ENCODE measurements at regions not wholly inside any gene's neighbourhood (a gene's known extent, or its start where the extent isn't known, plus 50 kb on each side); places are given as distances from the start of the nearest gene placed in this dataset.
"Not testable (repeated sequence)": the region's sequence is repeated elsewhere in the genome, so short reads cannot be mapped to it uniquely, and the experiment has no call there.

DNA sequence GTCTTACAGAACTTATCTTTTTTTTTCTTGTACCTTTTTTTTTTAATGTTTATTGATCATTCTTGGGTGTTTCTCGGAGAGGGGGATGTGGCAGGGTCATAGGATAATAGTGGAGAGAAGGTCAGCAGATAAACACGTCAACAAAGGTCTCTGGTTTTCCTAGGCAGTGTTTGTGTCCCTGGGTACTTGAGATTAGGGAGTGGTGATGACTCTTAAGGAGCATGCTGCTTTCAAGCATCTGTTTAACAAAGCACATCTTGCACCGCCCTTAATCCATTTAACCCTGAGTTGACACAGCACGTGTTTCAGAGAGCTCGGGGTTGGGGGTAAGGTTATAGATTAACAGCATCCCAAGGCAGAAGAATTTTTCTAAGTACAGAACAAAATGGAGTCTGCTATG lies 345.9 kb downstream of the TUBA3C start:
- not testable (repeated sequence) for DNase-seq (ENCODE audit: low spot score)

DNA sequence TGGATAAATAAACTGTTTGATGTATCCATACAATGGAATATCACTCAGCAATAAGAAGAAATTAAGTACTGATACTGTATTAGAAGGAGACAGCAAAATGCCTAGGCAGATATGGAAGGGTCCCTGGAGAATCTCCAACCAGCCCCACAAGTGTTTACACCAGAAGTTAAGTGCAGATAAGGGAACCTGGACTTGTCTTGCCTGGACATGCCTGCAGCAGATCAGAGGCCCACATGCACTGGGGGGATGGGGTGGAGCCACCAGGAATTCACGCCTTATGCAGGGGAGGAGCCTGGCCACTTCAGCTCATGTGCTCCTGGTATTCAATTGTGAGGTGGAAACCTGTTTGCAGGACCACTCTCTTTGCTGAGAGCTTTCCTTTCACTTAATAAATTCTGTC lies 356.9 kb downstream of the TUBA3C start:
- not testable (repeated sequence) for DNase-seq (ENCODE audit: low spot score)

DNA sequence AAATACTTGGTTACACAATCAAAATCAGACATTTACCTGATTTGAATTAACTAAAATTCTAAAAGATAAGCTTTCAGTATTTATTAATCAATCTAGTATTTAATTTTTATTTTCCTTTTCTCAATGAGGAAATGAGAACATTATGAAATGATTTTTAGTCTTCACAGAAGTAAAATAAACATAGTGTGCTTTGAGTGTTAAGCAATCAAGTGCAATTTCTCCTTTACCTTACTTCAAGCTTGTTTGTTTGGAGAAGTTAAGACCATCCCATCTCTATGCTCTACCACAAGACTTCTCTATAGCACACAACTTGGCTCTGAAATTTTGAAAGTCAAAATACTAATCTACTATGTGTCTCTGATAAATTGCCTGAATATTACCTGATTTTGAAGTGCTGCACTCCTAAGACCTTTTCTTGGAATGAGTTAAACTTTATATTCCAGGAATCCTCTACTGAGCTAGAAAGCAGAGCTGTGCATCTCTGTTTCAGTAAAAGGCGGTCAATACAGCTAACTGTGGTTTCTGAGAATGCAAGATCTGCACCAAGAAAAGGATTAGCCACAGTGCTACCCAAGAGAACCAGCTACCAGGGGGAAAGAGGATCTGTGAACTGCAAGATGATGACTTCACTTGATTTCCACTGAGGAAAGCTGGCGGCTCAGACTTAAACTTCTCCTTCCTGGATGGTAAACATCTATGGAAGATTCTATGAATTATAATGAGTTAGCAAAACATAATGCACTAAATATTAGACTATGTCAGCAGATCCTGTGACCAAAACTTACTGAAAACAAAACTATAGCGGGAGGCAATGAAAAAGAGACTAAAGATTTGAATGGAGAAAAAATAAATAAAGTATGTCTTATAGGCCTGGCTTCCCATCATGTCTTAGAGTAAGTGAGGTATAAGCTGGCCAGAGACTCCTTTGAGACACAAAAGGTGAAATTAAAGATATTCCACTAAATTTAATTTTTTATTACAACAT lies 358.7 kb downstream of the TUBA3C start:
- DNase-seq (ENCODE audit: low spot score) = not testable (repeated sequence)

DNA sequence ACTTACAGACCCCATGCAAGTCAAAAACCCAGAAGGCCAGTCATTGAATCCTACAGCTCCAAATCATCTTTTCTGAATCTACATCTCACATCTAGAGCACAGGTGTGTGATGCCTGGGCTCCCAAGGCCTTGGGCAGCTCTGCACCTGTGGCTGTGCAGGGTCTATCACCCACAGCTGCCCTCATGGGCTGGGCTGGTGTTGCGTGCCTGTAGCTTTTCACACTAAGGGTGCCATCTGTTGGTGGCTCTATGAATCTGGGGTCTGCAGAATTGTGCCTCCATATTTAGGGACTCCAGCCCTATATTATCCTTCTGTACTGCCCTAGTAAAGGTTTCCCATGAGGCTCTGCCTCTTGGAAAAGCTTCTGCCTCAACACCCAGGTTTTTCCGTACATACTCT lies 407.6 kb downstream of the TUBA3C start:
- DNase-seq (ENCODE audit: low spot score) = not testable (repeated sequence)

DNA sequence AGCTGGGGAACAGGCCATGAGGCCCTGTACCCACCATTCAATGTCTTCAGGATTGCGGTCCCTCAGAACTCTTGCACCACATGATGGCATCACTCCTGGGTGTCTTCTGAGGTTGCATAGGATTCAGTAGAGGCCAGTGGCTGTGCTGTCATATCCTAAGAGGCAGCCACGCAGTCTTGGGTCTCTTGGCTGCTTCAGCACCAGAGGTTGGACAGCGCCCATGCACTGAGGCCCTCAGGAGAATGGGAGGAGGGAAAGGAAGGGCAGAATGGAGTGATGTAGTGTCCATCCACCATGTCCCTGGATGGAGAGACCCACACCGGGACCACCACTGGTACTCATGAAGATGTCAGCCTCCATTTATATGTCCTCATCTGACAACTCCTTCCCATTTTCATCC lies 439.9 kb downstream of the TUBA3C start:
- not testable (repeated sequence) for DNase-seq (ENCODE audit: low spot score)

DNA sequence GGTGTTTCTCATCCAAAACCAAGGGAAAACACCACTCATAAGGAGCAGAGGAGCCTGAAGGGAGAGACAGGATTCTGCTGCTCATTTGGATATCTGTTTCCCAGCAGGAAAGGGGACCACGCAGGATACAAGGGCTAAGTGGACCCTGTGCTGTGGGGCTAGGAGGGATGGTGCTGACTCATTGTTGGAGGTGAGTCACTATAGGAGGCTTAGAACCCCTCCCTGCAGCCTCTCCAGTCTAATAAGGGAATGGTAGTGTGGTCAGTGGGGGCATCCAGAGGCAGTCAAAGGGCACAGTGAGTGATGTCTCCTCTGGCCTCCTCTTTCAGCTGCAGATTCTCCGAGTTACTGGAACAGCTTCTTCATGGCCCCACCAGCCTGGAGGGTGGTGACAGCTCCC lies 442.3 kb downstream of the TUBA3C start:
- no peak for DNase-seq (ENCODE audit: low spot score)

DNA sequence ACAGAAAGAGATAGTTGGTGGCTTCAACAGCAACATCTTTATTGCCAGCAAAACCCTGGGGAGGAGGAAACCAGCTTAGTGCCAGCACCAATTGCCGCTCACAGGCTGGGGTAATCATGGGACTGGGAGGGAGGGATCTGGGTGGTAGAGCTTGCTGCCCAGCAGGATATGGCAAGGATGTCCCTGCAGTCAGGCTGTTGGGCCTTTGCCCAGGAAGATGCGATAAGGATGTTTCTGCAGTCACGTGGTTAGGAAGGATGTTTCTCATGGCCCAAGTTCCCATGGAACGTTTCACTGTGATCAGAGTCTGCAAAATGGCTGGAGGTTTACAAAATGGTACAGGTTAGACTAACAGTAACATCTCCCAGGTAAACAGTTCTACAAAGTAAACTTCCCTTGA lies 443.5 kb downstream of the TUBA3C start:
- DNase-seq (ENCODE audit: low spot score) = not testable (repeated sequence)

DNA sequence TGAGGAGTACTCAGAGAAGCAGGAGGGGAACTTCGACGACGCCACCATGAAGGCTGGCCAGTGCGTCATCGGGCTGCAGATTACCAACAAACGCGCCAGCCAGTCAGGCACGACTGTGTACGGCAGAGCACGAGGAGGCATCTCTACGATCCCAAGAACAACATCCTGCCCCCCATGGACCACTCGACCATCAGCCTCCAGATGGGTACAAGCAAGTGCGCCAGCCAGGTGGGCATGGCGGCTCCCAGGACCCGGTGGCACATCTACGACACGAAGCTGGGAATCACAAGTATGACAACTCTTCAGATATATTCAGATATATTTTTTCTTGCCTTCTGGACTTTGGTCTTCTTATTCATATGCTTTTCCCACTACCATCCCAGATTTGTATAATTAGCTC lies 454.5 kb downstream of the TUBA3C start:
- not testable (repeated sequence) for DNase-seq (ENCODE audit: low spot score)

DNA sequence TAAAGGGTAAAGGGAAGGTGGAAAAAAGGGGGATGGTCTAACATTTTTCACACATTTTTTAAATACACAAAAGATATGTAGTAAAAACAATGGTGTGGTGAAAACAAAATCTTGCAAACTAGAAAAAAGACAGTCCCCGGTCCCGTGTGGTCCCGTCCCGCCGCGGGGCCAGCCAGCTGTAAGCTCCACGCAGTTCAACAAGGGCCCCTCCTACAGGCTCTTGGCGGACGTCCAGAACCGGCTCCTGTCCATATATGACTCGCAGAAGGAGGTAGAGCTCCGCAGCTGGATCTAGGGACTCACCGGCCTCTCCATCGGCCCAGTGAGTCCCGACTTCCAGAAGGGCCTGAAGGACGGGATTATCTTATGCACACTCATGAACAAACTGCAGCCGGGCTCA lies 455.1 kb downstream of the TUBA3C start:
- not testable (repeated sequence) for DNase-seq (ENCODE audit: low spot score)

DNA sequence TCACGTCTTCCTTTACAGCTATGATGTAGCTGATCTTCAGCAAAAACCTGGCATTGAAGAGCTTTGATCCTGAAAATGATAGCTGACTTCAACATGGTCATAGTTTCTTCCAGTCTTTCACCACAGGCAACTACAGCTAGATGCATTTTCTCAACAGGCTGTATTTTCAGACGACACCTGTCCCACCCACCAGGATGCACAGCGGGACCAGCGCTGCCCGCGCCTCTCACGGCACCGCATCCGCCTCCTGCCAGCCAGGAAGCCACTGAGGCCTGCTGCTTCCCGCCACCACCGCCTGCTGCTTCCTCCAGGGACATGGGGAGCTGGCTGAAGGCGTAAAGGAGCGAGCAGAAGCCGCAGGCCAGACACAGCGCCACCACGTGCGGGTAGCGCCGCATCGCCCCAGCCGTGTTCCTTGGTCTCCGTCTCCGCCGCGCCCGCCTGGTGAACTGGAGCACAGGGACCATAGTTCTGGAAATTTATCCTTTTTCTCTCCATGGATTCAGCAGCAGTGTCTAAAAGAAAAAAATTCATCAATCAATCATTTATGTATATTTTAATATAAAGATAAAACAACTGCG lies 456.3 kb downstream of the TUBA3C start:
- DNase-seq (ENCODE audit: low spot score) = not testable (repeated sequence)

DNA sequence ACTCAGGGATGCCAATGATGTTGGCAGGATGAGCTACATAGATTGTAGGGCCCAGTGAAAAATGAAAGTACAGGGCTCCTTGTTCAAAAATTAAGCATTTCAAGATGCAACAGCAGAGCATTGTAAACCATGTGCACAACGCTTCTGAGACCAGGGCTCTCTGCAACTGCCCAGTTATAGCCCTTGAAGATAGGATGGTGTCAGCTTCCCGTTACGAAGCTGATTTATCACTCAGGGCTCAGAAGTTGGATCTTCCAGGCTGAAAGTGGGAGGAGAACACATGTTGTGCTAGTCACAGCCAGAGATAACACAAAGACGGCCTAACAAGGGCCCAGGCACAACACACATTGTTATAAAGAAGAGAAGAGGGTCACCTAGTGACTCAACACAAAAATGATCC lies 466.7 kb downstream of the TUBA3C start:
- DNase-seq (ENCODE audit: low spot score) = no peak

DNA sequence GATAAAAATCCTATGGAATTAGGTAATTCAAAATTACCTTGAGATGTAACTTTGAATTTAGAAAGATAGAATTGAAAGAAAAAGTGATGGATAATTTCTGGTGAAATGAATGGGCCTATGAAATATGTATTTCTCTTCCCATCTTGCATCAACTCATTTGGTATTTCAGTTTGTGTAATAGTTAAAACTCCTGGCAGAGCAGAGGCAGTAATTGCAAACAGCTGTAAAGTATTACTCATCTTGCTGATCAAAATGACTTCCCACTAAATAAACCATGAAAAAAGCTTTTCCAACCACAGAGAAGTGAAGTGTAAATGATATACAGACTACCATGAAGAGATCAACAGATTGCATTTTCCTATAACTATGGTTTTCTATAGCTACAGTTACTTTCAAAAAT lies 471.0 kb downstream of the TUBA3C start:
- not testable (repeated sequence) for DNase-seq (ENCODE audit: low spot score)

DNA sequence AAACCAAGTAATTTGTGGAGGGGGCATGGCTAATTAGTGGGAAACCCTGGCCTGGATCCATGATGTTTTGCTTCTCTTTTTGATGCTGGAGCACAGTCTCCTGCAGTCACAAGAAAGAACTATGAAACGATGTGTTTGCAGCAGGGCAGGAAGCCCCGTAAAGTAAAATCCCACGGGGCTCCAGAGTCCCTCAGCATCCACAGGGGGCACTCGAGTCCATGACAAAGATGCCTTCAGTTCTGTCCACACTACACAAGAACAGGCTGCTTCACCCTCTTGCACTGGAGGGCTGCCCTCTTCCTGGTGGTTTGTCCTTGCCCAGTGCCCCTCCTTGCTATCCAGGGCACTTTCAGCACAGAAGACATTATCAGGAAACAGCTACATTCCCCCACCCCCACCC lies 475.1 kb downstream of the TUBA3C start:
- not testable (repeated sequence) for DNase-seq (ENCODE audit: low spot score)

DNA sequence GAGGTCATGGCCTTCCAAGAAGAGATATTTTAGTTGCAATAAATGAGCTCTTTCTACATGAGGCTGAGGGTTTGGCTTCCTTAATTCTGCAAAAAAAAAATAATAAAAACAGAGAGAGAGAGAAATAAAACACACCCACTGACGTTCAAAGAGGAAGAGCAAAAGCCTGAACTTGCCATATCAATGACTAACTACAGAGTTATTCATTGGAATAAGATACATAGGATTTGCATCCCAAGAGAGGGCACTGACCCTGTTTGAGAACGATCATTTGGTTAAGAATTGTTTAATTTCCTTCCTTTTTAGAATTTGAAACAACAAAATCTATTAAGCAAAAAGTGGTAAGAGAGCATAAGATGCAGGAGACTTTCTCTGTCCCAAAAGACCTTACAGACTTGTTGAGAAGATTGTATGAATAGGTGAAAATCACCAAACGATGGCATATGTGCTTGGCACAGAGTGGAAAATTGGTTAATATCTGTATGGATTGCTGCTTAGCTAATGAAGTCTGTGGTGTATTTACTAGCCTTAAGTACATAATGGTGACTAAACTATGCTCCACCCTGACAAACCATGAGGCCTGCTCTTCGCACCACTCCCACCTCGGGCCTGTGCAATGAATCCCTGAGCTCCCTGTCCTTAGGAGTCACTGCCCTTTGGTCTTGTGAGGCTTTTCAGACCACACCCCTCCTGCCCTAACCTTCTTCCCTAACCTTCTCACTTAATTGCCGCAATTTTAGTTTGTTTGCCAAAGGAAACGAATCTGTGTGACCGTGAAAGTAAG lies 479.0 kb downstream of the TUBA3C start:
- not testable (repeated sequence) for DNase-seq (ENCODE audit: low spot score)

DNA sequence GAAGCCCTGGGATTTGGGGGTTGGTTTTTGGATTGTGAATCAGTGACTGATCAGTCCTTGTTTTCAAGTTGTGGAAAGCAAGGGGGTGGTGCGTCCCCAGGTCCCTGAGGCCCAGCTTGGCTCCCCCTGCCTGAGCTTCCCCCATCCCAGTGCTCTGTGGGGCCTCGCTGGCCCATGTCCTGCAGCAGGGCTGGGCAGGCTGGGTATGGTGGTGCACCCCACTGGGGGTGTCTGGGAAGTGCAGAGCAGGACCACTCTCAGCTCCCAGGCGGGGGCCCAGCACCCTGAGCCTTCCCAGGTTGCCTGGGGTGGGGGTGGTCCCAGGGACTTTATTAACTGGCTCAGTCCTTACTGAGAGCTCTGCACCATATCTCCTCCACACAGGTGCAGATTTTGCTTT lies 483.3 kb downstream of the TUBA3C start:
- not testable (repeated sequence) for DNase-seq (ENCODE audit: low spot score)

DNA sequence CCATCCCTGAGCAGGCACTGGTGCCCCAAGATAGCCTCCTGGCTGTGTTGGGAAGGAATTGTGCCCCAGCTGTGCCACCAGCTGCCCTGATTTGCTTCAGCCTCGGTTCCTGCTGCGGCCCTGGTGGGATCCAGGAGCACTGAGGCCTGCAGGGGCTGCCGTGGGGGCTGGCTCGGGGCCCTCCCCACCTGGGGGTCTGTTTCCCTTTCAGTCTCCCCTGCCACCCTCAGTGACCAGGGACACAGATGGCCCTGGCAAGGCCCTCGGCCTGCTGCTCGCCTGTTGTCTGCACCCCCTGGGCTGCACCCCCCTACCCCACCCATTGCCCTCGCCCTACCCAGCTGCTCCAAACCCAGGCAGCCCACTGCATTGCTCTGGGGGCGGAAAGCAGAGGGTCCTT lies 483.8 kb downstream of the TUBA3C start:
- DNase-seq (ENCODE audit: low spot score) = not testable (repeated sequence)

DNA sequence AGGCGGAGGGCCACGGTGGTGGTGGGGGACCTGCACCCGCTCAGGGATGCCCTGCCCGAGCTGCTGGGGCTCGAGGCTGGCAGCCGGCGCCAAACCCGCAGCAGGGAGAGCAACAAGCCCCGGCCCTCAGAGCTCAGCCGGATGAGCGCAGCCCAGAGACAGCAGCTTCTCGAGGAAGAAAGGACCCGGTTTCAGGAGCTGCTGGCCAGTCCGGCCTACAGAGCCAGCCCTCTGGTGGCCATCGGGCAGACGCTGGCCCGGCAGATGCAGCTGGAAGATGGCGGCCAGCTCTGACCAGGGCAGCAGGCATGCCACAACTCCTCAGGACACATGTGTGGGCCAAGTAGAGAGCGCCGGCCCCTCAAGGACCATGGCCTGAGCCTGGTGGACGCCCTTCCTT lies 484.4 kb downstream of the TUBA3C start:
- DNase-seq (ENCODE audit: low spot score) = not testable (repeated sequence)

DNA sequence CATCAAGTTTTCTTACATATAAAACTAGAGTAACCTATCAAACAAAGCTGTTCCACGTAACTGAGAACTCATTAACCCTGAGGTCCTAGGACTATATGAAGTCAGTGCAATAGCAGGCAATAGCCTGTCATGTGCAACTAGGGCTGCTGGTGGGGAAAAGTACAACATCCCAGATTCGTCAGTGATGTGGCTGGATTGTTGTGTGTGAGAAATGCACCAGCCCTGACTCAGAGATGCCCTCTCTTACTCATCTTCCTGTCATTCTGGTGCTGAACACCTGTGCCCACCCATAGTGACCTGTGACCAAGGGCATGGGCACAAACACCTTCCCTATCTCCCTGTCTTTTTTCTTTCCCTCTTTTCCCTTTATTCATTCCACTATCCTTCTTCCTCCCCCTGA lies 504.2 kb downstream of the TUBA3C start:
- not testable (repeated sequence) for DNase-seq (ENCODE audit: low spot score)

DNA sequence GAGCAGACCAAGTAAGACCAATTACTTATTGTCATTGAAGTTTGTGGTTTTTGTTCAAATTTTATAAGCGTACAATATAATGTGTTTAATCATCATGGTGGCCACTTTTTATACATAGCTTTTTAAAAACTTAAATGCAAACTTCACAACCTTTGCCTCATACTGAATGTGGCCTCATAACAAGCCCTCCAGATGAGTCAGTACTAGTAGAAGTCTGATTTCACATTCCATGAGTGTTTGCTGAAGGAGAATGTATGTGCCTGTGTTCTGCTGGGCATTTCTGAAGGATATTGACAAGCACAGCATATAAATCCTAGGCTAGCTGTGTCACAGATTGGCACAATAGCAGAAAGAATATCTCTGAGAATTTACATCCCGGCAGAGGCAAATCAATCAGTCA lies 506.4 kb downstream of the TUBA3C start:
- DNase-seq (ENCODE audit: low spot score) = not testable (repeated sequence)

DNA sequence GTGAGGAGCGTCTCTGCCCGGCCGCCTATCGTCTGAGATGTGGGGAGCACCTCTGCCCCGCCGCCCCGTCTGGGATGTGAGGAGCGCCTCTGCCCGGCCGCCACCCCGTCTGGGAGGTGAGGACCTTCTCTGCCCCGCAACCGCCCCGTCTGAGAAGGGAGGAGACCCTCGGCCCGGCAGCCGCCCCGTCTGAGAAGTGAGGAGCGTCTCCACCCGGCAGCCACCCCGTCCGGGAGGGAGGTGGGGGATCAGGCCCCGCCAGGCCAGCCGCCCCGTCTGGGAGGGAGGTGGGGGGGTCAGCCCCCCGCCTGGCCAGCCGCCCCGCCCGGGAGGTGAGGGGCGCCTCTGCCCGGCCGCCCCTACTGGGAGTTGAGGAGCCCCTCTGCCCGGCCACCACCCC lies 507.8 kb downstream of the TUBA3C start:
- DNase-seq (ENCODE audit: low spot score) = not testable (repeated sequence)

DNA sequence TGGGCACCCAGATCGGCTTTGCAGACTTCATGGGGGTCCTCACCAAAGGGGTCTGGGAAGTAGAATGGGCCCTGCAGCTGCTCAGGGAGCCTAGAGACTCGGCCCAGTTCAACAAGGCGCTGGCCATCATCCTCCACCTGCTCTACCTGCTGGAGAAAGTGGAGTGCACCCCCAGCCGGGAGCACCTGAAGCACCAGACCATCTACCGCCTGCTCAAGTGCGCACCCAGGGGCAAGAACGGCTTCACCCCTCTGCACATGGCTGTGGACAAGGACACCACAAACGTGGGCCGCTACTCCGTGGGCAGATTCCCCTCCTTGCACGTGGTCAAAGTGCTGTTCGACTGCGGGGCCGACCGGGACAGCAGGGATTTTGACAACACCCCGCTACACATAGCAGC lies 515.0 kb downstream of the TUBA3C start:
- not testable (repeated sequence) for DNase-seq (ENCODE audit: low spot score)

DNA sequence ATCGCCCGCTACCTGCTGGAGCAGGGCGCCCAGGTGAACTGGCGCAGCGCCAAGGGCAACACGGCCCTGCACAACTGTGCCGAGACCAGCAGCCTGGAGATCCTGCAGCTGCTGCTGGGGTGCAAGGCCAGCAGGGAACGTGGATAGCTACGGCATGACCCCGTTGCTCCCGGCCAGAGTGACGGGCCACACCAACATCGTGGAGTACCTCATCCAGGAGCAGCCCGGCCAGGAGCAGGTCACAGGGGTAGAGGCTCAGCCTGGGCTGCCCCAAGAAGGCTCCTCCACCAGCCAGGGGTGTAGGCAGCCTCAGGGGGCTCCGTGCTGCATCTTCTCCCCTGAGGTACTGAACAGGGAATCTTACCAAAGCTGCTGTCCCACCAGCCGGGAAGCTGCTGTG lies 515.9 kb downstream of the TUBA3C start:
- not testable (repeated sequence) for DNase-seq (ENCODE audit: low spot score)

All from SK-N-DZ (cell line).